GM19467 (cell line): ENCODE measurements at regions not wholly inside any gene's neighbourhood (a gene's known extent, or its start where the extent isn't known, plus 50 kb on each side); places are given as distances from the start of the nearest gene placed in this dataset.
"Not testable (repeated sequence)": the region's sequence is repeated elsewhere in the genome, so short reads cannot be mapped to it uniquely, and the experiment has no call there.

Source experiments
- ATAC-seq: cut with Tn5 transposase; IDR thresholded peaks from one replicate; pipeline ENCODE4 v1.9.1; 2021; ENCODE audit warnings: mild to moderate bottlenecking, moderate library complexity; ENCODE audit not compliant: unreplicated experiment

DNA sequence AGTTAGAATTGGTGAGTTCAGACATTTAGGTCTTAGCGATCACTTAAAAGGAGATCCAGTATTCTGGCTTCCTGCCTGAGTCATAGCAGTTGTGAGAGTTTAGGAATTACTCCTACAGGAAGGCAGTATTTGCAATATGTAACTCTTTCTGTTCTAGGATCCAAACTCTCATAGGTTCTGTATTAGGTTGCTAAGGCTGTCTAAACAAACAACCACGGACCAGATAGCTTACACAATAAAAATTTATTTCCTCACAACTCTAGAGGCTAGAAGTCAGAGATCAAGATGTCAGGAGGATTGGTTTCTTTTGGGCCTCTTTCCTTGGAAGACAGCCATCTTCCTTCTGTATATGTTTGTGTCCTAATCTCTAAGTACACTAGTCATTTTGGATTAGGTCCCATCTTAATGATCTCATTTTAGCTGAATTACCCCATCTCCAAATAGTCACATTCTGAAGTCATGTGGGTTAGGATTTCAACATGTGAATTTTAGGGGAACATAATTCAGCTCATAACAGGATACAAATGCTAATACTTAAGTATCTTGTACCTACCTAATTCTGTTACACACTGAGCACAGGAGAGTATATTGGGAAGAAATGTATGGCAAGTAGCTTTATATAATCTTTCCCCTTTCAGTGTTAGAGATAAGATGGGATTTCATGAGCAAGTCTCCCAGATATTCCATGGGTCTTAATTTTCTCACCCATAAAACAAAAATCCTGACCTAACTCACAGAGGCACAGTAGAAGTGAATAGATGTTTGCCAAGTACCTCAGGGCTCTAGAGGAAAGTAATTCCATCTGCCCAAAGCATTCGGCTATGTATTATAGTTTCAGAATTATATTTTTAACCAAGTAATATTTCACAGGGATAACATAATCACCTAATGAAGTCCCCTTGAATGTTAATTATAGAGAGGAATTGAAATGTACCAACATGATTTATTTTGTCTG, 144.4 kb downstream of the PTBP2 start:
- ATAC-seq, result no peak

DNA sequence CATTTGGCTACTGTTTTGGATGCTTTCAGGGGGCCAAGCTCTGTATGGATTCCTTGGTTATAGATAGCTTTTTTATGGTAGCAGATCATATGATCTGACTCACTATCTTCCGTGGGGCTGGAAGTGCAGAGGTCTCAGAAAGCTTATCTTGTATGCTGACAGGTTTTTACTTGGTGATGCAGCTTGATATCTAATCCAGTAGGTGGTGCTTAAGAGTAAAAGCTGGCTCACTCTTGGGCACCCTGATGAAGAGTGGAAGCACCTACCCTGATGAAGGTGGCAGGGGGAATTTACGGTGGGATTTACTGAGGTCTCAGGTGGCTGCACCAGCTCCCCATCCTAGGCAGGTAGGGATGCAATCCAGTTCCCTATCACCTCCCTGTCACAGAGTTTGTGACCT, 151.2 kb downstream of the PTBP2 start:
- ATAC-seq, result no peak

DNA sequence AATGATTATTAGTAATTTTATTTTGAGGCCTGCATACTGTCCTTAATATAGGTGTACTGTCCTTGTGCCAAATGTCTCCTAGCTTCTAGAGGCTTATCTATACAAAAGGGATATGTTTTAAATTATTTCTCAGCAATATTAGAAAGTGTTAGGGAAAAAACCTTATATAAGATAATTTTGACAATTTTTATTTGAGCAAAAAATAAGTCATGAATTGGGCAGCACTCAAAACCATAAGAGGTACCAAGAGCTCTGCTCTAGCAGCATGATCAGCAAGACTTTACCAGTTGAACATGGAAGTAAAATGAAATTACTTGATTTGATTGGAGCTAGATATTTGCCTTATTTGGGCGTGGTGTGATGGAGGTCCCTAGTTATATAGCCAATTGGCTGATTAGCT, 157.1 kb downstream of the PTBP2 start:
- no peak for ATAC-seq

DNA sequence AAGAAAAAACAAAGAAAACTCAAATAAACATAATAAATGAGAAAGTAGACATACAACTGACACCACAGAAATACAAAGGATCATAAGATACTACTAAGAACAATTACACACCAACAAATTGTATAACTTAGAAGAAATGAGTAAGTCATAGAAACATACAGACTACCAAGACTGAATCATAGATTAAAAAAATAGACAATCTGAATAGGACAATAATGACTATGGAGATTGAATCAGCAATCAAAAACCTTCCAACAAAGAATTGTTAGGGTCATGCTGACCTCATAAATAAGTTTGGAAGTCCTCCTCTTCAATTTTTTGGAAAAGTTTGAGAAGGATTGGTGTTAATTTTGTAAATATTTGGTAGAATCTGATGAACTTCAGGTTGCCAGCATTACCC, 159.0 kb downstream of the PTBP2 start:
- no peak for ATAC-seq

DNA sequence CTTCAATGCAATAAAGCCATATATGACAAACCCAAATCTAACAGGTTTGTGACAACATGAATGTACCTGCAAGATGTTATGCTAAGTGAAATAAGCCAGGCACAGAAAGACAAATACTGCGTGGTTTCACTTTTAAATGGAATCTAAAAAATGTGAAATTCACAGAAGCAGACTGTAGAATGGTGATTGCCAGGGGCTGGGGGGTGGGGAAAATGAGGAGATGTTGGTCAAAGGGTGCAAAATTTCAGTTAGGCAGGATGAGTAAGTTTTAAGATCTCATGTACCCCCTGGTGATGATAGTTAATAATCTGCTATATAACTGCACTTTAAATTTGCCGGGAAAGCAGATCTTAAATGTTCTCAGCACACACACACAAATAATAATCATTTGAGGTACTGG, 160.5 kb downstream of the PTBP2 start:
- ATAC-seq, result no peak

DNA sequence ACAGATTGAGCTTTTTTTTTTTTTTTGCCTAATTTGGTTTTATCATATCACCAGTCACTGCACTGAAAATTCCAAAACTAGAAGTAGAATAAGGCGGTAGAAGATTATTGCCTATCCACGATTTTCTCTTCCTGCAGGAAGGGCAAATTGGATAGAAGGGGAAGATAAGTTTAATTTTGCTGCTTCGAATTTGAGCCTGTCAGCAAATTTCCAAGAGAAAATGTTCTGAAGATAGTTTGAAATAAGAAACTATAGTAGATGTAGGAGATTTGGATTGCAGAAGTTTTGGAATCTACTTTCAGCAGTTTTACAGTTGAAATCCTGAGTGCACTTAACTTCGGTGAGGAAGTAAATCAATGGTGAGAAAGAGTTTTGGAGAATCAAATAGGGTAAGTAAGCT, 164.9 kb downstream of the PTBP2 start:
- ATAC-seq, result no peak

DNA sequence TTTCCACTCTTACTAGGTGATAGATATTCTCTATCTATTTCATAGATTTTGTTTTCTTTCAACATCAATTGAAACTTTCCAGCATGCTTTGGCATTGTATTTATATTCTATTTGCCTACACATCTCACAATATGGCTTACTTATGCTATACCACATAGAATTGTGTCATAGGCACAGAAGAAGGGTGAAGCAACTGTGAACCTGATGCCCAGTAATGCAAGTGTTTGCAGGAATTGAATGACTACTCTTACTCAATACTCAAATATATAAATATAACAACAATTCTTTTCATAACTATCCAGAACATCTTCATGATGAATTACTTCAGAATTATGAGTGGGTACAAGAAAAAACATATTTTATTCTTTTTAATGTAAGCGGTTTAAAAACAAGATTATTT, 165.9 kb downstream of the PTBP2 start:
- no peak for ATAC-seq

DNA sequence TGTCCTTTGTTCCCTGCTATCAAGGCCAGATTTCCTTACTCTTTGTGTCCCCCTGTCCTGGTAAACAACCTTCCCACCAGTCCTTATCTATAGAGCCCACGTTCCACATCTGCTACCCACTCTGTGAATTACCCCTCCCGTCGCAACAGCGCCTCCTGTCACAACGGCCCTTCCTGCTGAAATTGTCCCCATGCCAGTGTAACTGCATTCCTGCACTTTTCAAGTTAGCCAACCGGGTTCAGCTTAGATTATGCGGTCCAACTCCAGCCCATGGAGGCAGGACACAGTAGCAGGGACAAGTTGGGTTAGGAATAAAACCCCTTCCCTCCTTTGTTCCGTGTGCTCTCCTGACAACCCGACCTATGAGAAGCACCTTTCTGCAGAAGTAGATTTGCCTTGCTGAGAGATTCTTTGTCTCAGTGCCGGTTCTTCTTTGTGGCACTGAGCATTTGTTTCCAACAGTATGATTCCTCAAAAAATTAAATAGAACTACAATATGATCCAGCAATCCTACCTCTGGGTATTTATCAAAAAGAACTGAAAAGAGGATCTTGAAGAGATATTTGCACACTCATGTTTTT, 180.3 kb downstream of the PTBP2 start:
- no peak for ATAC-seq

DNA sequence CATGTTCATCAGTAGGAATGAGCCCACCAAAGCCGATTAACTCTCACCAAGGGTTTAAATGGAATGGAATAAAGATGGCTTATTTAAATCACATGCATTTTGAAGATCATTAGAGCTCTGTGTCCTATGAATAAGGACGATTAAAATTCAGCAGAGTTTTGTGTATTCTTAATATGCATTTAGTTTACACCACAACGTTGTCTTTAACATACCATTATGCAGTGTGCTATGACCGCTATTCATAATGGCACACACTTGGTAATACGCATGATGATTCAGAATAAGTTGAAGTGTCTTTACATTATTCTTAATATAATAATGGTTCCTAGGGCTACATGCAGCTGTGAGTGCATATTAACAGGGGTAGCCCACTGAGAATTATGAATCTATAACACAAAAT, 190.7 kb downstream of the PTBP2 start:
- no peak for ATAC-seq

DNA sequence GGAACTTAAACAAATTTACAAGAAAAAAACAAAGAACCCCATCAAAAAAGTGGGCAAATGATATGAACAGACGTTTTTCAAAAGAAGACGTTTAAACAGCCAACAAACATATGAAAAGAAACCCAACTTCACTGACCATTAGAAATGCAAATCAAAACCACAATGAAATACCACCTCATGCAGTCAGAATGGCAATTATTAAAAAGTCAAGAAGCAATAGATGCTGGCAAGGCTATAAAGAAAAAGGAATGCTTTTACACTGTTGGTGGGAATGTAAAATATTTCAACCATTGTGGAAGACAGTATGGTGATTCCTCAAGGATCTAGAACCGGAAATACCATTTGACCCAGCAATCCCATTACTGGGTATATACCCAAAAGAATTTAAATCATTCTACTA, 194.1 kb downstream of the PTBP2 start:
- ATAC-seq, result not testable (repeated sequence)

DNA sequence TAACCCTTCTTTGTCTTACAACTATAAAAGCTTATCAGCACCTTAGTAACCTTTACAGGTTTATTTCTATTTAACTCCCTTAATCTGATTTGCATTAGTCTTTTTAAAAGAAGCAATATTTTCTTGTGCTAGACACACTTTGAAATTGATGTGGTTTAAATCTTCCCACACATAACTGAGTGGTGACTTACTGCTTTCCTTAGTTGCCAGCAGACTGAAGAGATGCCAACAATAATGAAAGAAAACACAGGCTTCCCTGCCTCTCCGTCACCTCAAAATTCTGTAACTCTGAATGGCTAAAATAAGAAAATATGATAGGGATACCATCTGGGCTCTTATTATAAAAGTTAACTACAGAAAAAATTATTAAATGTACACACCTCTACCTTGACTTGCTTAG, 196.8 kb downstream of the PTBP2 start:
- ATAC-seq, result no peak

DNA sequence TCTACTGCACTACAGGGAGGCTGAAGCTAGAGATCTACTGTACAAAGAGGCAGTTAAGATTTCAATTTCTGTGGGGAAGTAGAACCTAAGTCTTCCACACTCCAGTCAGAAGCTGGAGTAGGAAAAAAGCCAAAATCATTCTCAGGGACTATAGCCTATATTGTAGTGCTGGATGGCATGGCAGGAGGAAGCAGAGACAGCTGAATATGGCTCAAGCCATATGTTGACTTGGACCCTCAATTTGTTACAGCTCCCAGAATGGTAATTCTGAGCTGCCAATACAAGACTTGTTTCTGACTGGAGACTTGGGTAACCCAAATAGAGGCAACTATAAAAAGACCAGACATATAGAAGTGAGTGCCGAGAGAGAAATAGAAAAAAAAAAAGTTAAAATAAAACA, 200.6 kb downstream of the PTBP2 start:
- no peak for ATAC-seq

DNA sequence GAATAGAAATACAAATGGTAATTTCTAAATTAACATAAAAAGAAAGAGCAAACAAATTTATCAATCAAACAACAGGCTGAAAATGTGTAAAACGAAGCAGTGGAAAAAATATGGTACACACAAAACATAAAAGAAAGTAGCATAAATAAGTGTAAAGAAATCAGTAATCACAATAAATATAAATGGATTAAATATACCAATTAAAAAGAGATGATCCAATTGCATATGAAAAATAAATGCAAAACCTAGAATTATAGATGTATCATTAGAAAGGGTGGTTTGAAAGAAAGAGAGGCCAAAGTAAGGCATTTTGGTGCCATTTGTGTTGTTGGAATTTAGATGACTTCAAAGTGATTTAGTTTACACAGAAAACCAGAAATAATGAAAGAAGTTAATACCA, 202.2 kb downstream of the PTBP2 start:
- ATAC-seq, result no peak

DNA sequence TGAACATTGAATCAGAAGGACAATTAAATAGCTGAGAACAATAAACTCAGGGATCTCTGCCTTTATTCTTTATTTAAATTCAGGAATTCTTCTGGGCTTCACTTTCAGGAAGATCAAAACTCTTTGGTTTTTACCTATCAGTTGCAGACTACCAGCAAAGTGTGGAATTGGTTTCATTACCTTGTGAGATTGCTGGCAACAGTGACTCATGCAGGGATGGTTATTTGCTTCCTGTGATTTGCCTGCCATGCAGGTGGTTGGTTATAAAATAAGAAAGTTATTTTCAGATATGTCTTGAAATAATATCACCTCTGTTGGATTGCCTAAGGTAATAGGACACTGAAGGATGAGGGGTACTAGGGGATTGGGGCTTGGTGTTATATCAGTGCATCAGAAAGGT, 204.6 kb downstream of the PTBP2 start:
- no peak for ATAC-seq

DNA sequence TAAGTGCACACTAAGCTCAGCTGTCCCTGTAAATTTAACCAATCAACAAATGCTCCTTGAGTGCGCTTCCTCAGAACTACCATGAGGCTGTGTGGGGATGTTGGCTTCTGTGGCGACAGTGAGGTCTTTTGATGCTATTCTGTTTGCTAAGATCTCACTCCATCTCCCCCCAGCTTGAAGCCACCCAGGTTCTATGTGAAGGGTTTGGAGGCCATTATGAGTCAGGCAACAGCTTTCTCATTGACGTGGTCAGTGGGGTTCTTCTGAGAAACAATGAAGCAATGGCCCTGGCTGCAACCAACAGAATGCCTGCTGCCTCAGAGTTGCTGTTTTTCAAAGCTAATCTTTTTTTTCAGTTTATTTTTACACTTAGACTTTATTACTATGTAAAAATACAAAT, 205.5 kb downstream of the PTBP2 start:
- ATAC-seq, result no peak

DNA sequence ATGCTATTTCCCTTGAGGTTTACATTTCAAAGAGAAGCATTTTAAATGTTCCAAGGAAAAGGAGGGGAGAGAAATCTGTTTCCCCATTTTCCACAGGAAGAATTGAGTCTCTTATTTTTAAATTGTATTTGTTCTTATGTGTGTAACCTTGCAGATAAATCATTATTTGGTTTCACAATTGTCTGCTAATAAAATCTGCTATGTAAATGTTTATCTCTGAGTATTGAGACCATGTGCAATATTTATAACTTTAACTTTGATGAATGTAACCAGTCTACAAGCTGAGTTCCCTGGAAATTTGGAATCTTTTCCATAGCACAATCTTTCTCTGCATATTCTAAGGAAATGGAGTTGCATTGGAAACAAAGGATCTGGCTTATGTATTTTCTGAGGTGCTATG, 209.6 kb downstream of the PTBP2 start:
- ATAC-seq, result no peak

DNA sequence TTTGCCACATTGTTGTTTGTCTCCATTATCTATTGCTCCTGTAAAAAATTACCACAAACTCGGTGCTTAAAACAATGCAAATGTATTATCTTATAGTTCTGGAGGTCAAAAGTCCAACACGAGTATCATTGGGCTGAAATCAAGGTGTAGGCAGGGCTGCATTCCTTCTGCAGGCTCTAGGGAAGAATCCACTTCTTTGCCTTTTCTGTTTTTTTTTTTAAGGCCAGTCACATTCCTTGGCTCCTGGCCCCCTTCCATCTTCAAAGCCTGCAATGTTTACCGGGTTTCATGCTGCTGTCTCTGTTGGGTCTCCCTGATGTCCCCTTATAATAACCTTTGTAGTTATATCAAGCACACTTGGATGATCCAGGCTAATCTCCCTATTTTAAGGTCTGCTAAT, 212.7 kb downstream of the PTBP2 start:
- no peak for ATAC-seq

DNA sequence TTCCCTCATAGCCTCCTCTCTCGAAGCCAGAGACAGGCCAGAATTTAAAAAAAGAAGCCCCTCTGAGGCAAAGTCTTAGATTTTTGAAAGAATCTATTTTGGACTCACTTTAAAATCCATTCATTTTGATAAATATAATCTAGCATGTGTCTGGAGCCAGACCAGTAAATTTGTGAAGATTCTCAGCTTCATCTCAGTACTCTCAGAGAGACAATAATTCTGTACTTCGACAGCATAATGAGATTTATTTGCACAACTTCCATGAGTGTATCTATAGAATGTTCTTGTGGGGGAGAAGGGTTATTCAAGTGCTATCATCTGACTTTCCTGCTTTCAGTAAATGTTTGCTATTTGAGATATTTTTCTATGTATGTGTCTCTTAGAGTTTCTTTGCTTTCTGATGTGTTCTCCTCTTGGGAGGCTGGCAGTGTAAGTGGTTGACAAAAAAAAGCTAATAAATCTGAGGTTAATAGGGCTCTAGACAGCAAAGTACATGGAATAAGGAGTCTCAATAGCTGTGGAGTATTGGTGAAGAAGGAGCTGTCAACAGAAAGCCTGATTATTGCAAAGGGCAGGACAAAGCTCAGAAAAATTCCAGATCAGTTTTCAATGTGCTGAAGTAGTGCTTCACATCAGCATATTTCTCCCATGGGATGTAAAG, 223.0 kb downstream of the PTBP2 start:
- no peak for ATAC-seq

DNA sequence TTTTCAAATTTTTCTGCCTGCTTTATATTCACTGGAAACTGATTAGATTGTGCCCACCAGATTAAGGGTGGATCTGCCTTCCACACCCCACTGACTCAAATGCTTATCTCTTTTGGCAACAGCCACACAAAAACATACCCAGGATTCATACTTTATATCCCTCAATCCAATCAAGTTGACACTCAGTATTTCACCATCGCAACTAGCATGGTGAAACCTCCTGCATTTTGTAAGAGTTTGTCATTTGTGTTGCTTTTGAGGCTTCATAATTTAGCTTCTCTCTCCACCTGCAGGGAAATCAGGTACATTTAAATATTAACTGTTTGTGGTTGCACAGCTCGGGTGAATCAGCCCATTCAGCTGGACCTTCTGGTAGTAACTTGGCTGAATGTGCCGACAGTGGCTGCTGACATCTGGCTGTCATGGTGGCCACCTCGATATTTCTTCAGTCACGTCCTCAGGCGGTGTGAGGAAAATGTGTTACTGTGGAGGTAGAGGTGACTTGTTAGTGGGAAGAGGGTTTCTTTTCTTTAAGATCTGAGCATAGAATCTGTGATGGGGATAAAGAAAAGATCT, 224.0 kb downstream of the PTBP2 start:
- ATAC-seq, result no peak

DNA sequence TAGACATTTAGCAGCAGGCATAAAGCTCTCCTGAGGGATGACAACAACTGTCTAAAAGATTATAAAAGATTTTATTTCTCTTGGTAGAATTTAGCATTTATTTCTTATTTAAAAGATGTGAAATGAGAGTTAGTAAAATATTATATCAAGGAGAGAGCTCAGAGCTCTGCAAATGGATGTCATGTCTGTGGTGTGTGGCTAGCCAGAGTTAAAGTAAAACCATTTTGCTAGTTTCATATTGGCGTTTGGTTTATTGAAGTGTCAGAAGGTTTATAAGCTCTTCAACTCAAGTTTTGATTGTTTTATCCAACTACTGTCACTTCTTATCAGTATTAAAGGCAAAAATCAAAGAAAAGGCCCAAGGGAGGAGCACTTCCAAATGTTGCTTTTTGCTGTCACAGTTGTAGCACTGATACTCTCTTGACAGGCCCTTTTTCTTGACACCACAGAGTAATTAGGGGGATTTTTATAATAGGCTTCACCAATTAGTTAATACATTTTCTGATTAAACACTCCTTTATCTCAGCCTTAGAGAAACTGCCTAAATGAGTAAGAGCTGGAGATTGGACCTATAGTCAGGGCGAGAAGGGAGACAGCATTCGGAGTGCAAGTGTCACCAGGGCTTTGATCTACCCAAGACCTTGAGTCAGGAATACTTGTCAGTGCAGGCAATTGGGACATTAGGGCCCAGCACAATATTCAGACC, 233.9 kb downstream of the PTBP2 start:
- ATAC-seq, result no peak

DNA sequence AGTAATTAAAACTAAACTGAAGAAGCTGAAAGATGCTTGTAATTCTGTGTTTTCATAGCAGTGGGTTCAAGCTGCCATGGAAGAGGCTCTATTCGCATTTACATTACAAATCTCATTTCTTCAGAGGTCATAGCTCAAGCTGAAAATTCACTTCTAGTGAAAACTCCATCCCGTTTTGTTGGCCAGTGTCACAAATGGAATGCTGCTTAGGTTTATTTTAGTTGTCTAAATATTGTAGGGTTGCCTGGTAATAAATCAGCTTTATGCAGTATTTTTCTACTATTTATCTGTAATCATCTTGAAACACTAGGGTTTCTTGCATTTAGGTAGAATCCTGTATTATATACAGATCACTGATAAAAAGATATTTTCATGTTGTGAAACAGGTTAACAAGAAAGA, 240.6 kb downstream of the PTBP2 start:
- no peak for ATAC-seq
